ENCODE measurements at regions not wholly inside any gene's neighbourhood (a gene's known extent, or its start where the extent isn't known, plus 50 kb on each side); places are given as distances from the start of the nearest gene placed in this dataset.

DNA sequence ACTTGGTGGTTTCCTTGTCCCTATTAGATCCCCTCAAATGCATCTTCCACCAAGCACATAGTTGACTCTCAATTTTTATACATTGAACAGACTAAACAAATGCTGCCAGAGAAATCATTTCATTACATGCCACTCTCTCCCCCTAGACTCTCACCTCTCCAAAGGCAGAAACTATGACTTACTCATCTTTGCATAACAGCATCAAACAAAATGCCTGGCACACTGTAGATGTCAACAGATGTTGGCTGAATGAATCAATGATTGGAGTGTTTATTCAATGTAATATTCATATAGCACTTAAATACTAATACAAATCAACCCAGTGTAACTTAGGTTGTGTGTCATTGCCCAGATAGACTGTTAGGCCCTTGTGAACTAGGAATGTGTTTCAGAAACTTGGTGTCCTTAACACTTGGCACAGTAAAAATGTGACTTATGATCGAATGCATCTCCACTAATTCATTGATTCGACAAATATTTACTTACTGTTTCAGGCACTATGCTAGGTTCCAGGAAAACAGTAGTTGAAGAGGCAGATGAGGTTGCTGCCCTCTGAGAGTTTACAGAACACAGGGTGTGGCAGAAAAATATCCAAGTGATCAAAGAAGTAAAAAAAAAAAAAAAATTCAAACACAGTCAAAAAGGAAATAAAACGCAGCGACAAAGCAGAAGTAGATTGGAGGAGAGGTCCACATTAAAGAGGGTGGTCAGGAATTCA lies 188.5 kb upstream of the LRRN1 start:
- Histone ChIP-seq H3K4me3 (ENCODE audit: low read length in 3 of 3) (no peak overlapping the region), H3K36me3 (ENCODE audit: control insufficient read depth in 3 of 3, insufficient read depth in 3 of 3, low read length in 3 of 3) (no peaks in the 10 kb centered on the region), H3K4me1 (ENCODE audit: control insufficient read depth in 3 of 3, insufficient read depth in 3 of 3, low read length in 3 of 3) (no peaks in the 10 kb centered on the region), H3K9ac (ENCODE audit: low read depth in 1 of 3, low read length in 3 of 3) (no peak overlapping the region), H3K27ac (ENCODE audit: low read depth, low read length) (no peak overlapping the region), H3K27me3 (ENCODE audit: control insufficient read depth in 3 of 3, insufficient read depth in 3 of 3, low read length in 3 of 3) (no peaks in the 10 kb centered on the region), H3K9me3 (ENCODE audit: control insufficient read depth in 3 of 3, low read length in 3 of 3) (no peaks in the 10 kb centered on the region)

DNA sequence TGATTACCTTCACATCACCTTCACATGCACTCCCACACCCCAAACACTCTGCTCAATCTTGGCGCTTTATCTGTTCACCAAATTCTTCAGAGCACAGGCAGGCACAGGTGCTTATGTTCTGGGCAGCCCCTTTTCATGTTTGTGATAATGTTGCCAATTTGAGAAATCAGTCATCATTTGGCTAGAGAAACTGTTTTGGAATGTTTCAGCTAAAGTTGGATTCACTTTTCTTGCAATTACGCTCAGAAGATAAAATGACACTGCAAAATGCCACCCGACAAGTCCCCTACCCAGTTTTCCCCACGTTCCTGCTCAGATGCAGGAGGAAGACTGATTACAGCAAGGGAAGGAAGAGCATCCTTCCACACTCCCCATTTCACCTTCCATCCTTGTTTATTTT lies 192.9 kb upstream of the LRRN1 start:
- Histone ChIP-seq H3K4me3 (ENCODE audit: low read length in 3 of 3) (no peak overlapping the region), H3K27ac (ENCODE audit: low read depth, low read length) (no peak overlapping the region), H3K4me1 (ENCODE audit: control insufficient read depth in 3 of 3, insufficient read depth in 3 of 3, low read length in 3 of 3) (no peaks in the 10 kb centered on the region)

DNA sequence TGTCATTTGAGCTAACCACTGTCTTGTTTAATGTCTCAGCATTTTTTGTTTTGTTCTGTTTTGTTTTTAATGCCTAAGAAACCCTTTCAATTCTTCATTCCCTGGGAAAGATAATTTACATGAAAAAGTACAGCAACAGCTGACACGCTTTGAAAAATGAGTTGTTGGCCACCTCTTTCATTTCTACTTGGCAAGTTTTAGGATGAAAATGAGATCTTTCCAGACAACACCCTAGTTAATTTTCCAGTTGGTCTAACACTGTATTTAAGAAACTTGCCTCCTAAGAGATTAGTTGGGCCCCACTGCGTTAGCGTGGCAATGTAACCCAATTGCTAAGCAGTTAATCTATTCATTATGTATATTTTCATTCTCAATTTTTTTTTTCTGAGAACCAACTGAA lies 194.0 kb upstream of the LRRN1 start:
- no peaks in the 10 kb centered on the region for H3K27me3 ChIP-seq (ENCODE audit: control insufficient read depth in 3 of 3, insufficient read depth in 3 of 3, low read length in 3 of 3)

More for the DNA sequence above, 192.9 kb upstream of the LRRN1 start:
- no peaks in the 10 kb centered on the region for H3K36me3 ChIP-seq (ENCODE audit: control insufficient read depth in 3 of 3, insufficient read depth in 3 of 3, low read length in 3 of 3)
- no peaks in the 10 kb centered on the region for H3K27me3 ChIP-seq (ENCODE audit: control insufficient read depth in 3 of 3, insufficient read depth in 3 of 3, low read length in 3 of 3)
- no peaks in the 10 kb centered on the region for H3K9me3 ChIP-seq (ENCODE audit: control insufficient read depth in 3 of 3, low read length in 3 of 3)
- no peak overlapping the region for H3K9ac ChIP-seq (ENCODE audit: low read depth in 1 of 3, low read length in 3 of 3)

DNA sequence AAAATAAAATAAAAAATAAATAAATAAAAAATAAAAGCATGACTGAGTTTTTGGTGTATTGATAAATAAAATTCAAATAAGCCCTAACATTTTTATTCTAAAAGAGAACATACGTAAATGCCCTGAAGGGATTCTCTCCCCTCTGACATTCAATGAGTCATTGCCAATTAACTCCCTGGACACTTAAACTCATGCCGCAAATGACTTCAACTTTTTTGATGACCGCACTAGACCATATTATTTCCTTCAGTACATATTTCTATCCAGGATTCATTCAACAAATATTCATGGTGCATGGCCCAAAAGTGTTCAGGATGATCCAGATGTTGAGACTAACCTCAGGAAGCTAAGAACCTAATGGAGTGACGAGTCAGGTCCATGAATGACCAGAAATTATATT lies 195.9 kb upstream of the LRRN1 start:
- no peaks in the 10 kb centered on the region for H3K36me3 ChIP-seq (ENCODE audit: control insufficient read depth in 3 of 3, insufficient read depth in 3 of 3, low read length in 3 of 3)
- H3K4me3 ChIP-seq (ENCODE audit: low read length in 3 of 3), result no peak overlapping the region
- H3K27me3 ChIP-seq (ENCODE audit: control insufficient read depth in 3 of 3, insufficient read depth in 3 of 3, low read length in 3 of 3), result no peaks in the 10 kb centered on the region
- no peaks in the 10 kb centered on the region for H3K9me3 ChIP-seq (ENCODE audit: control insufficient read depth in 3 of 3, low read length in 3 of 3)
- H3K4me1 ChIP-seq (ENCODE audit: control insufficient read depth in 3 of 3, insufficient read depth in 3 of 3, low read length in 3 of 3), result no peaks in the 10 kb centered on the region
- H3K27ac ChIP-seq (ENCODE audit: low read depth, low read length), result no peak overlapping the region
- H3K9ac ChIP-seq (ENCODE audit: low read depth in 1 of 3, low read length in 3 of 3), result no peak overlapping the region

More for the DNA sequence above, 194.0 kb upstream of the LRRN1 start:
- no peaks in the 10 kb centered on the region for H3K9me3 ChIP-seq (ENCODE audit: control insufficient read depth in 3 of 3, low read length in 3 of 3)
- H3K36me3 ChIP-seq (ENCODE audit: control insufficient read depth in 3 of 3, insufficient read depth in 3 of 3, low read length in 3 of 3), result no peaks in the 10 kb centered on the region
- no peak overlapping the region for H3K4me3 ChIP-seq (ENCODE audit: low read length in 3 of 3)
- no peak overlapping the region for H3K9ac ChIP-seq (ENCODE audit: low read depth in 1 of 3, low read length in 3 of 3)
- H3K4me1 ChIP-seq (ENCODE audit: control insufficient read depth in 3 of 3, insufficient read depth in 3 of 3, low read length in 3 of 3), result no peaks in the 10 kb centered on the region
- no peak overlapping the region for H3K27ac ChIP-seq (ENCODE audit: low read depth, low read length)

DNA sequence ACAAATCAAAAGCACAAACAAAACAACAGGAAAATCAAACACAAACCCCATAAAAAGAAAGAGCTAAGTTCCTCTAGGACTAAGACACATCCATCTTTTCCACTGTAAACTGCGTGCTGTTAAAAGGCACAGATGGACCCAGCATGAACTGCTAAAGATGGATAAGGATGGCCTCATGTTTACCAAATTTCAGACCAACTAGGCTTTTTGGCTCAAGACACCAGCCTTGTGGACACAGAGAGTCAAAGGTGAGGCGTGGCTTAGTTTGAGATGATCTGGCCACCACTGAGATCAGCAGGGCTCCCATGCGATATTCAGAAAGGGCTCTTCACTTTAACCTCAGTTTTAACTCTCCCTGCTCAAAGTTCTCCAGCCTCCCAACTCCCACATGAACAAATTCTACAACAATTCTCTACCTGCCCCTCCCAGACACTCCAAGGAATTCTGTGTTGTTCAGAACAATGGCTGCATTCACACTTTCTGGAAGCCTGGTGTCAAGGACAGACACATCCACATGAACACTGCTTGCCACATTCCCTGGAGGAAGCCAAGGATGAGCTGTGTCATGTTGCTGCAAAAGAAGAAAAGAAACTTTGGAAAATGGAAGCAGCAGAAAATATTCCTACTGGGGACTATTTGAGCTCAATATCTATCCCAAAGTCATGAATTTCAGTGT lies 198.4 kb upstream of the LRRN1 start:
- Histone ChIP-seq H3K36me3 (ENCODE audit: control insufficient read depth in 3 of 3, insufficient read depth in 3 of 3, low read length in 3 of 3) (no peaks in the 10 kb centered on the region), H3K4me3 (ENCODE audit: low read length in 3 of 3) (no peak overlapping the region), H3K9ac (ENCODE audit: low read depth in 1 of 3, low read length in 3 of 3) (no peak overlapping the region), H3K9me3 (ENCODE audit: control insufficient read depth in 3 of 3, low read length in 3 of 3) (no peaks in the 10 kb centered on the region), H3K4me1 (ENCODE audit: control insufficient read depth in 3 of 3, insufficient read depth in 3 of 3, low read length in 3 of 3) (no peaks in the 10 kb centered on the region), H3K27ac (ENCODE audit: low read depth, low read length) (no peak overlapping the region), H3K27me3 (ENCODE audit: control insufficient read depth in 3 of 3, insufficient read depth in 3 of 3, low read length in 3 of 3) (no peaks in the 10 kb centered on the region)

DNA sequence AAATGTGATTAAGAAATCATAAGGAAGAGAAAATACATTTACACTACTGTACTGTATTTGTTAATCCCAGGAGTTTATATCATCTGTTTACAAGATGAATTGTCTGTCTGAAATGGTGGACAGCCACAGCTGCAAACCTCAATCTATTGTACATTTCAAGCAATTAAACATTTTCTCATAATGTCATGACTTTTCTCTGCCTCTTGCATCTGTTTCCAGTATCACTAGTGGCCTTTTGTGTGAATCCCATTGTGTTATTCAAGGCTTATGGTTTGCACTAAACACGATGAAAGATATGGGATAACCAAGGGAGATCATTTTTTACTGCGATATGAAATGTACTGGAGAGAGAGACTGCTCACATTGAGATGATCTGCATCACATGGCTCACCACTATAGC lies 200.2 kb upstream of the LRRN1 start:
- H3K27ac ChIP-seq (ENCODE audit: low read depth, low read length), result no peak overlapping the region
- no peaks in the 10 kb centered on the region for H3K4me1 ChIP-seq (ENCODE audit: control insufficient read depth in 3 of 3, insufficient read depth in 3 of 3, low read length in 3 of 3)
- H3K9me3 ChIP-seq (ENCODE audit: control insufficient read depth in 3 of 3, low read length in 3 of 3), result no peaks in the 10 kb centered on the region
- no peak overlapping the region for H3K9ac ChIP-seq (ENCODE audit: low read depth in 1 of 3, low read length in 3 of 3)
- no peak overlapping the region for H3K4me3 ChIP-seq (ENCODE audit: low read length in 3 of 3)
- H3K36me3 ChIP-seq (ENCODE audit: control insufficient read depth in 3 of 3, insufficient read depth in 3 of 3, low read length in 3 of 3), result no peaks in the 10 kb centered on the region
- H3K27me3 ChIP-seq (ENCODE audit: control insufficient read depth in 3 of 3, insufficient read depth in 3 of 3, low read length in 3 of 3), result no peaks in the 10 kb centered on the region

DNA sequence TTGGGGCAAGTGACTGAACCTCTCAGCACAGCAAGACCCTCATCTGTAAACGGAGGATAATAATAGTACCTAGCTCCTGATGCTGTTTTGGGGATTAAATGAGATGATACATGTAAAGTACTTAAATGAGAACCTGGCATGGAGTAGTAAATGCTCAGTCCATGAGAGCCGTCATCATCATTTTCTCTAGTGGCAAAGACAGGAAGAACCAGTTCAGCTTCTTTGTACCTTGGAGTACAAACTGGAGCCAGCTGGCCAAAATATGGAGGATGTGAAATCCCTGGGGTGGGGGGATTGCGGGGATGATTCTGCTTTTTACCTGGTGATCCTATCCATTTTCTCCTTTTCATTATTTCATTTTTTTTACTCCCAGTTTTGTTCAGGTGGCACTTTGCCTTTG lies 204.2 kb upstream of the LRRN1 start:
- H3K4me1 ChIP-seq (ENCODE audit: control insufficient read depth in 3 of 3, insufficient read depth in 3 of 3, low read length in 3 of 3), result no peaks in the 10 kb centered on the region

DNA sequence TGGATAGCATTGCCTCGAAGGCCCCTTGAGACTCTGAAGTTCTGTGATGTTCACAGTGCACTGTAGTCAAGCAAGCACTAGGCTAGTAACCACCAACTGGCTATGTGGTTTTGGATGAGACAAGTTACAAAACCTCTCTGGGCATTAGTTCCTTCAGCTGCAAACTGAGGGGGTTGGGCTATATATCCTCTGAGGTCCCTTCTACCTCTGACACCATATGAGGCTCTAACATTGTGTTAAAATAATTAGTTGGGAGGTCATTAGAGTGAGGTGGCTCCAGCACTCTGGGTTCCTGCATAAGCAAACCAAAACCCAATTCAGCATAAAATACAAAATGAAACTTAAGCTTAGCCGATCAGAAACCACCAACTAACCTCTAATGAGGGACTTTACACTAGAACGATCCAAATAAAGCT lies 209.5 kb upstream of the LRRN1 start:
- peaks cover 0 to 4% (median 0%) of the 10 kb centered on the region in 3 donors for H3K4me1 ChIP-seq (ENCODE audit: control insufficient read depth in 3 of 3, insufficient read depth in 3 of 3, low read length in 3 of 3)
- H3K9ac ChIP-seq (ENCODE audit: low read depth in 1 of 3, low read length in 3 of 3), result no peak overlapping the region
- H3K9me3 ChIP-seq (ENCODE audit: control insufficient read depth in 3 of 3, low read length in 3 of 3), result no peaks in the 10 kb centered on the region
- no peaks in the 10 kb centered on the region for H3K27me3 ChIP-seq (ENCODE audit: control insufficient read depth in 3 of 3, insufficient read depth in 3 of 3, low read length in 3 of 3)
- no peak overlapping the region for H3K4me3 ChIP-seq (ENCODE audit: low read length in 3 of 3)
- H3K36me3 ChIP-seq (ENCODE audit: control insufficient read depth in 3 of 3, insufficient read depth in 3 of 3, low read length in 3 of 3), result no peaks in the 10 kb centered on the region
- H3K27ac ChIP-seq (ENCODE audit: low read depth, low read length), result no peak overlapping the region

More for the DNA sequence above, 204.2 kb upstream of the LRRN1 start:
- no peak overlapping the region for H3K9ac ChIP-seq (ENCODE audit: low read depth in 1 of 3, low read length in 3 of 3)
- no peaks in the 10 kb centered on the region for H3K9me3 ChIP-seq (ENCODE audit: control insufficient read depth in 3 of 3, low read length in 3 of 3)
- H3K27me3 ChIP-seq (ENCODE audit: control insufficient read depth in 3 of 3, insufficient read depth in 3 of 3, low read length in 3 of 3), result no peaks in the 10 kb centered on the region
- H3K36me3 ChIP-seq (ENCODE audit: control insufficient read depth in 3 of 3, insufficient read depth in 3 of 3, low read length in 3 of 3), result no peaks in the 10 kb centered on the region
- no peak overlapping the region for H3K27ac ChIP-seq (ENCODE audit: low read depth, low read length)
- no peak overlapping the region for H3K4me3 ChIP-seq (ENCODE audit: low read length in 3 of 3)

DNA sequence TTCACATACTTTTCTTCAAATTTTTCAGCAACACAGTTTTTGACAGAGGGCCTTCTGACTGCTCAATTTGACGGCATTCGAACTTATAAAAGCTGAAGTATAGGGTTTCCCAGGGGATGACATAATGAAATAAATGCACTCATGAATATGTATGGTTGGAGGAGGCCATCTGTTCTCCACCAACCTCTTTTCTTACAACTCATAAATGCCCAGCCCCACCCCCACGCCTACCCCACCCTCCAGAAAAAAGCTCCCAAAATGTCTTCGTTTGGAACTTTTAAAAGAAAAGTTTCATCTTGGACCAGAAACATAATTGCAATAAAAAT lies 211.6 kb upstream of the LRRN1 start:
- Histone ChIP-seq H3K36me3 (ENCODE audit: control insufficient read depth in 3 of 3, insufficient read depth in 3 of 3, low read length in 3 of 3) (no peaks in the 10 kb centered on the region), H3K9ac (ENCODE audit: low read depth in 1 of 3, low read length in 3 of 3) (no peak overlapping the region), H3K27ac (ENCODE audit: low read depth, low read length) (no peak overlapping the region), H3K27me3 (ENCODE audit: control insufficient read depth in 3 of 3, insufficient read depth in 3 of 3, low read length in 3 of 3) (no peaks in the 10 kb centered on the region), H3K4me3 (ENCODE audit: low read length in 3 of 3) (peak overlapping the region in 1 of 3 donors; percentile 10), H3K9me3 (ENCODE audit: control insufficient read depth in 3 of 3, low read length in 3 of 3) (no peaks in the 10 kb centered on the region), H3K4me1 (ENCODE audit: control insufficient read depth in 3 of 3, insufficient read depth in 3 of 3, low read length in 3 of 3) (peaks cover 0 to 4% (median 0%) of the 10 kb centered on the region in 3 donors)

DNA sequence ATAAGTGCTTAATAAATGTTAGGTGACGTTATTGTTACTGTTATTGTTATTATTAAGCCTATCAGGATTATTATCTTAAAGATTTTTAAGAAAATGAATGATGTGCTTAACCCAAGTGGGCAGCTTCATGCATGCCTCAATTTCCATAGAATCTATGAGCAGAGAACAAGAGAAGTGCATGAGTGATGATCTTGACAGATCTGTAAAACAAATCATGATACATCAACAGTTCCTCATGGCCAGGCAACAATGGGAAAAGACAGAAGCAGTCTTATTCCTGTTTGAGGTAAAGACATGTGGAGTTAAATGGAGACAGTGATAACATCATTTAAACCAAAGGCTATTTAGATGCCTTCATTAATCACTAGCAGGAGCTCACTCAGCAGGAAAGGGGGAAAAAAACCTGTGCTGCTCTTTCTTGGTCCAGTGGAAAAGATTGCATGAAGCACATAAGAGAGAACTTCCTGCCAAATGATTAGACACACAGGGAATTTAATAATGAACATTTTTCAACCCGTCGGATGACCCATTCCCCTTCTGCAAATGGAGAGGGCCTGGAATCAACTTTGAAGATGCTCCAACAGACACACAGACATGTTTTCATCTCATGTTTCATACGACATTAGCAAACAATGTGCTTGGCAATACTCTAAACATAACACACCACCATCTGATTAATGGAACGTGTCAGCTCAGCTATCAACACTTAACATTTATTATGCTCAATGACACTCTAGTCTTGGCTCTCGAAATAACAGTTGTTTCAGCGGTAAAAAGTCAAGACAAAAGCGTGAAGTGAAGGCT lies 212.2 kb upstream of the LRRN1 start:
- no peak overlapping the region for H3K27ac ChIP-seq (ENCODE audit: low read depth, low read length)

More for the DNA sequence above, 212.2 kb upstream of the LRRN1 start:
- Histone ChIP-seq H3K36me3 (ENCODE audit: control insufficient read depth in 3 of 3, insufficient read depth in 3 of 3, low read length in 3 of 3) (no peaks in the 10 kb centered on the region), H3K4me1 (ENCODE audit: control insufficient read depth in 3 of 3, insufficient read depth in 3 of 3, low read length in 3 of 3) (peaks cover 0 to 4% (median 0%) of the 10 kb centered on the region in 3 donors), H3K9me3 (ENCODE audit: control insufficient read depth in 3 of 3, low read length in 3 of 3) (no peaks in the 10 kb centered on the region), H3K27me3 (ENCODE audit: control insufficient read depth in 3 of 3, insufficient read depth in 3 of 3, low read length in 3 of 3) (no peaks in the 10 kb centered on the region), H3K9ac (ENCODE audit: low read depth in 1 of 3, low read length in 3 of 3) (no peak overlapping the region), H3K4me3 (ENCODE audit: low read length in 3 of 3) (peak overlapping the region in 1 of 3 donors; percentile 10)

Data from skeletal muscle tissue (tissue), 3 donors.